Activated CD4-positive, alpha-beta T cell treated with anti-CD3 and anti-CD28 coated beads, Interleukin-2, amount 50 U/mL, for 48 hours (primary cell): ENCODE measurements at regions not wholly inside any gene's neighbourhood (a gene's known extent, or its start where the extent isn't known, plus 50 kb on each side); places are given as distances from the start of the nearest gene placed in this dataset.
"Not testable (repeated sequence)": the region's sequence is repeated elsewhere in the genome, so short reads cannot be mapped to it uniquely, and the experiment has no call there.

Experiments
- DNase-seq, 2 experiments: peaks; one replicate each; pipeline ENCODE4 v3.0.0-alpha.2; 2020

DNA sequence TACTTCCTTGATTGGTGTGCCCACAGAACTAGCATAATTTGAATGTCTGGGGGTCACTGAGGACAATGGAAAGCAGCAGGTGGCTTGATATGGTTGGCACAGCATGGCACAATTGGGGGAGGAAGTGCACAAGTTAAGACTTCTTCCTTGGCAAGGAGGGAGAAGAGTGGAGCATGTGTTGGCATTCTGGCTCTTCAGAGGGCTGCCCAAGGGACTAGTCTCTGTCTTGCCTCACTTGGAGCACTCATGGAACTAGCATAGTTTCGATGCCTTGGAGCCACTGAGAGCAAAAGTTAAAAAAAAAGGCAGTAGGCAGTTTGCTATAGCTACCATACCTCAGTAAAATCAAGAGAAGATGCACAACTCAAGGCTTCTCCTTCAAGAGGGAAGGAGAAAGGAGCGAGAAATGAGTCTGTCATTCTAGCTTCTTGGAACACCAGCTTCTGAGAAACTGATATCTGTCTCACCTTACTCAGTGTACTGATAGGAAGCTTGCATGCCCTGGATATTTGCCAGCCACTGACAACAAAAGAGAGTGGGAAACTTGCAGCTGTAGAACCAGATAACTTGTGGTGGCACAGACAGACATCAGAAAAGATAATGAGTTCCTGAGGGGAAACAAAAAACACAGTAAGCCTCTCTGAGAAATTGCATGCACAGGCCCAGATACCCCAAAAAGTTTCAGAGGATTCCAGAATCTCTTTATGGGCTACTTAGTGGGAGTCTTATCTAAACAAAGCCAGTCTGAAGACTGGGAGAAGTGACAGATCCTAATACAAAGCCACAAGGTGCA, 207.5 kb upstream of the SAMSN1 start:
- no peak for DNase-seq

DNA sequence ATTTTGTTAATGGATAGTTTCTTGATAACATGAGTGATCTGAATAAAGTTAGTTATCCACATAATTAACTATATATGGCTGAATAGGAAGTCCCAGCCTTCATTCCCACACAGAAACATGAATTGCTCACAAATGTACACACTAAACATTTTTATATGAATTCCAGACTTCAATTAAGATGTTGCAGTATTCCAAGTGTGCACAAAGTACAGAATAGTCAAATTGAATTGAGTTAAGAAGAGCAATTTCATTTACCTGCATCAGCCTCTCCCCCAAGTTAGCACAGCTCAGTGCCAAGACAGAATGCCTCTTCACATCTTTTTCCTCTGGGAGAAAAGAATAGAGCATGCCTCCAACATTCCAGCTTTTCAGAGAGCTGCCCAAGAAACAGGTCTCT, 207.0 kb upstream of the SAMSN1 start:
- DNase-seq: no peak

DNA sequence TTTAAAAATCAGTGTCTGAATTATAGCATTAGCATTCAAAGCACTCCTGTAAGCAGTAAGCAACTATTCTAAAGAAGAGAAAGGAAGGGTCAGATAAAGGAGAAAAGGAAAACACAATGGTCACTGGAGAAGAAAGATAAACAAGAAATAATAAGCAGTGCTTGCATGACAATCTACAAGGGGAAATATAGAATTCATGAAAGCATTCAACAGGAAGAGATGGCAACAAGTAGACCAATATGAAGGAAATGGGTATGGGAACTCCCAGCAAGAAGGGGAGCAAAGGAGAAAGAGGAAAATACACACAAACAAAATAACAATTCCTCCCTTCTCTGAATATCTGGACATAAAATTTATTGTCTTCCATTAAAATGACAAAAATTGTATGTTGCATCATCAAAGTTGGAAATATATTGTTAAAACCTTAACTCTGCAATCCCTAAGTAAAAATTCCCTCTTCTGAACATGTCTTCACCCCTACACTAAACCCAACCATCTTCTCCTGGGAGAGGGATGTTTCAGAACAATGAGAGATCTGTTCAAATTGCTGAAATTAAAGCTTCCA, 206.3 kb upstream of the SAMSN1 start:
- no peak for DNase-seq

DNA sequence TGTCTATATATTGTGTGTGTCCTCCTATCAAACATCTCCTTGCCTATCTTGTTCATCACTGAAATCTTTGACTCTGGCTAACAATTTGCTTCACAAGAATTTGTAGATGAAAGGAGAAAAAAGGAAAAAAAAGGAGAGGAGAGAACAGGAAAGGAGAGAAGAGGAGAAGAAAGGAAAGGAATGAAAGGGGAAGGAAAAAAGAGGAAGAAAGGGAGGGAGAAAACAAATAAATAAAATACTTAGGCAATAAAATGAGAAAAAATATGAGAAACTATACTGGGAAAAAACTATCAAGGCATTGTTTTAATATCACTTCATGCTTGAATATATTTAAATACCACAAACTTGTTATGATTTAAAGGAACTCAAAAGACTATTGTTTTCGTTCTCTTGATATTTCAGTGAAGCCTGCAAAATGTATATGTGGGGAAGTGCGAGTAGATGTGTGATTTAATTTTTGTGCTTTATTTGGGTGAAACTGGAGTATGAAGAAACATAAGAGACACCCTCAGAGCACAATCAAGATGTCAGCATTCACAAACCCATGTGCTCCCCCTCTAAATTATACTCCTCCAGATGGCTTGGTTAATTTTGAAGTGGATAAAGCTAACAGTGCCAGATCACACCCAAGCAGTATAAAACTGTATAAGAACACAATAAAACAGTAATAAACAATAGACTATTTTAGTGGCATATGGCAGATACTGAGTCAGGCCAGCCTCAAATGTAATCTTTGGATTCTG, 205.7 kb upstream of the SAMSN1 start:
- no peak for DNase-seq

DNA sequence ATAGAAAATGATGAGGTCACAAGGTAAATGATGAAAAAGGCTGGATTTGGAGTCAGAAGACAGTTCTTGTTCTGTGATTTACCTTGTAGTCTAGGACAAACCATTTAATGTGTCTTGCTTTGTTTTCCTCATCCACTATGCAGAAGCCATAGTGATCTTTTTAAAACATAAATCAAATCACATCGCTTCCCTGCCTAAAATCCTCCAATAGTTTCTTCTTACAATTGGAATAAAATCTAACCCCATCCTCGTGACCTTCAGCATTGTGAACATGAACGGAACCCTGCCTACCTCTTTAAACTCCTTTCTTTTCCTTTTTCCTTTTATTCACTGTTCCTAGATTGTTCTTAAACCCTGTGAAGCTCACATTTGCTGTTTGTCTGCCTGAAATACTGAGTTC, 204.9 kb upstream of the SAMSN1 start:
- no peak for DNase-seq

DNA sequence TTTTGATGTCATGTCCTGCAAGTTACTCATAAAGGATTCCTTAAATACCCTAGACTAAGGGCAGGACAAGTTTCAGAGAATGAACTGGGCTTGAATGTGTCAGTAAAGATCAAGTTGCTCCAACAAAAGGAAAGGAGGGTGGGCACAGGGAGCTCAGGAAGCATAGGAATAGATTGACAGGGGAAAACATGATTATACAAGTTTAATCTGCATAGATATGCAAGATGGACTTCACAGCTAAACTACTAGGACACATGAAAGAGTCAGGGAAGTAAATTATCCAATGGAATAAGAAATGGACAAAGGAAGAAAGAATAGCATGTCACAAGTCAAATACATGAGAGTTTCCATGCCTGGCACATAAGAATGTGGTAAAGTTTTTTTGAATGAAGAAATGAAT, 203.9 kb upstream of the SAMSN1 start:
- no peak for DNase-seq

DNA sequence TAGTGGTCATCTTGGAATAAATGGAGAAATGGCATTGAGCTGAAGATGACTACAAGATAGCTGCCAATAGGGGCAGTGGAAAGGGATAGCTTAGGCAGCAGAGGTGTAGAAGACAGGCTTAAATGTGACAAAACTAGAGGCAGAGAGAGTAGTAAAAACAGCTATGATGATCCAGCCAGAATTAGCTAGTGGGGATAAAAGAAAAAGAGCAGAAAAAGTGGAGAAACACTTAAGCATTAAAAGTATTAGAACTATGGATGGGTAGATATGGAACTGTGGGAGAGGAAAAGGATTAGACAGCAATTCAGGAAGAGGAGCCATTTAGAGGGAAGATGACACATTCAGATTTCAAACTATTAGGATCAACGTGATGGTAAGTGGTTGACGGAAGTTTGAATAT, 202.5 kb upstream of the SAMSN1 start:
- DNase-seq: no peak

DNA sequence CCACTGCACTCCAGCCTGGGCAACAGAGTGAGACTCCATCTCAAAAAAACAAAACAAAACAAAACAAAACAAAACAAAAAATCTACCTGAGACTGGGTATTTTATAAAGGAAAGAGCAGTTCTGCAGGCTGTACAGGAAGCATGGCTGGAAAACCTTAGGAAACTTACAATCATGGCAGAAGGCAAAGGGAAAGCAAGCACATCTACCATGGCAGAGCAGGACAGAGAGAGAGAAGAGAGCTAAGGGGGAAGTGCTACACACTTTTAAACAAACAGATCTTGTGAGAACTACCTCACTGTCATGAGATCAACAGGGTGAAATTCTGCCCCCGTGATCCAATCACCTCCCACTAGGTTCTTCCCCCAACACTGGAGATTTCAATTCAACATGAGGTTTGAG, 198.3 kb upstream of the SAMSN1 start:
- DNase-seq: no peak

DNA sequence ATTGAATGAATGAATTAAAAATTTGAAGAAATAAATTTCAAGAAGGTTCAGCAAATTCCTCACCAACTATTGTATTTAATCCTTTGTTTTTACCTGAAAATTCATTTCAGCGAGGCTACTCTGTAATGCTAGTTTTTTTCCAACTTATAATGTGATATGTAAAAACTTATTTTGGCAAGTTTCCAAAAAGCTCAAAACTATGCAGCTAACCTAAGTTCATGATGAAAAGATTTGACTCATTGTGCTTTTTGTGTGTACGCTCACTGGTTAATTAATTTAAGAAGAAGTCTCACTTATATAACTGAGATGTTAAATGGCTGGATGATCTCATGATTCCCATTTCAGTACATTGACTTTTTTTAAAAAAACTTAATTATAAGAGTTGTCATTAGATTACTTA, 196.0 kb upstream of the SAMSN1 start:
- no peak for DNase-seq

DNA sequence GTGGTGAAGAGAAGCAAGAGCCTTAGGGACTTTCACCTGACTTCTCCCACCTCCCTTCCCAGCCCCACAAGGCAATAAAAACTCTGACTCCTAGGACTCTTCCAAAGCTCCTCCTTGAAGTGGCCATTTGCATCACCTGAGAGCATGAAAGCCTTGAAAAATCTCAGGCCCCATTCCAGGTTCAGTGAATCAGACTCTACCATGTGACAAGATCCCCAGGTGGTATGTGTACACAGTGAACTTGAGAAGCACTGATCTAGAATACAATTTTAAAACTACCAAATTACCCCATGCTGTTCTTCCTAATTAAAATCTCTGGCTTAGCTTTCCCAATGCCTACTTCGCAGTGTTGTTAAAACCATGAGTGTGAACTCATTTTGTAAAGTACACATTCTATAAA, 195.1 kb upstream of the SAMSN1 start:
- DNase-seq: no peak

DNA sequence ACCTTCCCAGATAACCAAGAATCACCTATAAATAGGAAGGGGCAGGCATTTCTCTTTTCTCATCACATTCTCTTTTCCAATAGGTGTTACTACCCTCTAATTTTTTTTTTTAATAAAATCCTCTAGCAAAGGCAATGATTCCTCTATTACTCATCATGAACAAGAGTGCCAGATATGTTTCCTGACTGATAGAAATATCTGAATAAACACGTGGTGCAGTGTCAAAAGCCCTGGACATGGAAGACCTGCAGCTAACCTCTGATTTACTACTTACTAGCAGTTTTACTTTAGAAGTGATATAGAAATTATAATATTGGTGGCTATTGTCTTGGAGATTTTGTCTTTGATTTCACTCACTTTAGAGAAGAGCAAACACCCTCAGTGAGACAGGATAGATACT, 194.6 kb upstream of the SAMSN1 start:
- DNase-seq: no peak

DNA sequence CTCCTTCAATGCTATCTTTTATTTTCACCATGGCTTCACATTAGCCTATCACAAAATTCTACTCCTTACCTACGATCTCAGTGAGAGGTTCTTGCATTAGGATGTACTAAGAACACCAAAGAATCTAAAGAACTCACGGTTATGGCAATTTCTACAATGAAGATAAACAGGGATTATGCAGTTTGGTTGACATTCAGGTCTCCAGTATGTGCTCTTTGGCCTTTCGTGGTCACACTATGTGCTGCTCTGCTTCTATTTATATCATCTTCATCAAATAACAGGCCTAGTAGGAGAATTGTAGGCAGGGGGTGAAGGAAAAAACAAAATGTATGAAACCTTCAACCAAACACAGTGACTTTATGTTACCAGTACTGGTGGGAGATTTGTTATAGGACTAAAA, 194.0 kb upstream of the SAMSN1 start:
- DNase-seq: no peak

DNA sequence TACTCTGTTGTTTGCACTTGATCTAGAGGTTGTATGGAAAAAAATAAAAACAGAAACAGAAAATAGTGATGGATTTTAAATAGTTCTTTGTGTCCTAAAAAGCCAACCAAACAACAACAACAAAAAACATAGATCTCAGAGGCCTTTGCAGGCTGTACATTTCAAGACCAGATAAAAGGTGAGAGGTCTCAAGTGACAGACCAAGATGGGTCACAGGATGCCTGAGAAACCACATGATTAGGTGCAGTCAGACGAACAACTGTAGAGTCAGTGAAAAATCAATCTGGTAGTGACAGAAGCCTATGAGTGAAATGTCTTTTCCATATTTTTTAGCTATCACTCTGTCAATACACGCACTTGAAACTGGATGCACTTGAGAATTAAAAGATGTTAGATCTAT, 193.5 kb upstream of the SAMSN1 start:
- DNase-seq: no peak

DNA sequence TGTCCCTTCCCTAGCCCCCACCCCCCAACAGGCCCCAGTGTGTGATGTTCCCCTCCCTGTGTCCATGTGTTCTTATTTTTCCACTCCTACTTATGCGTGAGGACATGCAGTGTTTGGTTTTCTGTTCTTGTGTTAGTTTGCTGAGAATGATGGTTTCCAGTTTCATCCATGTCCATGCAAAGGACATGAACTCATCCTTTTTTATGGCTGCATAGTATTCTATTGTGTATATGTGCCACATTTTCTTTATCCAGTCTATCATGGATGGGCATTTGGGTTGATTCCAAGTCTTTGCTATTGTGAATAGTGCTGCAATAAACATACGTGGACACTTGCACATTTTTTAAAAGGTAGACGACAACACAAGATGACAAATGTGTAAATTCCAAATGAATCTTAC, 192.5 kb upstream of the SAMSN1 start:
- DNase-seq: not testable (repeated sequence)

DNA sequence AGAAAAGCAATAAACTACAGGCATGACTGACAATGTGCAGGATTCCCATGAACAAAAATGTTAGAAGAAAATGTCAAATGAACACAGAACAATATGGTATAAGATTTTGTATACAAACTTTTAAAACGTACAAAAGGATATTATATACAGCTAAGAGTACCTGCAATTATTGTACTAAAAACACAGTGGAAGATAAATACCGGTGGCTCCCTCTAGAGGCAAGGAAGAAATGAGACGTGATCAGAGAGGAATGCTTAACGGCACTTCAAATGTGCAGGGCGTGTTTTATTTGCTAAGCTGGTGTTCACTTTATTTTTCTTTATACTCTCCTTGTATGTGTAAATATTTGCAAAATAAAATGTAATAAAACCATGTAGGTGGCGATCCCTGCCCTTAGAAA, 191.8 kb upstream of the SAMSN1 start:
- DNase-seq: peak in 1 of 2 experiments; percentile 31

DNA sequence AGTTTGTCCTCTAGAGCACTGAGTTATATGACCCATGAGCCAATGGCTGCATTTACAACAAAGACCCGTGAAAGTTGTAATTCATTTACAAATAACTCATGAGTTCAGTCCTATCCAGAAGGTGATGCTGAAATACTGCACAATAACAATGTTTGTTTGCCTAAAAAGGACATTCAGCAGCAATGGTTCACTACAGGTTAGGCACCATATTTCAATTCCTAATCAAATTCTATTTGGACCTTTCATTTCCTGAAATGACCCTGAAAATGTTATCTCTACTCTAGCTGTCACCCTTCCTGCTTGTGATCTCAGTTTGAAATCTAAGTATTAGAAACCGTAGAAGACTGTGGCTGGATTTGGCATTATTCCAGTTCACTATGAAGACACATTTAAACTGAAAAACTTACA, 191.2 kb upstream of the SAMSN1 start:
- DNase-seq: no peak

DNA sequence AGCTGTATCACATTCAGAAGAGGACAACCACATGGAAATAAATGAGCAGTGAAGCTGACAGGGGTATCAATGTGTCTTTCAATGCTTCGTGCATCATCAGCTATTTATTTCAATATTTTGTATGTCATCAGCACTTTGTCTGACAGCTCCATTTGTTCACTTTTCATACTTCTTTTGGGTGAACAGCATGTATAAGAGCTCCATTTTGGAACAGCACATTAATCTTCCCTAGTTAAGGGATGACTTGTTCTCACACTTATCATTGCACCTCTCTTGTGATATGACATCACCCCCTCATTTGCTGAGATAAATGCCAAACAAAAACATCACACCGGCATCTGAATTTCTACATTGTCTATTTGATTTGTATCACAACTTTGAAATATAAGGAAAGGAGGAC, 190.6 kb upstream of the SAMSN1 start:
- DNase-seq: no peak

DNA sequence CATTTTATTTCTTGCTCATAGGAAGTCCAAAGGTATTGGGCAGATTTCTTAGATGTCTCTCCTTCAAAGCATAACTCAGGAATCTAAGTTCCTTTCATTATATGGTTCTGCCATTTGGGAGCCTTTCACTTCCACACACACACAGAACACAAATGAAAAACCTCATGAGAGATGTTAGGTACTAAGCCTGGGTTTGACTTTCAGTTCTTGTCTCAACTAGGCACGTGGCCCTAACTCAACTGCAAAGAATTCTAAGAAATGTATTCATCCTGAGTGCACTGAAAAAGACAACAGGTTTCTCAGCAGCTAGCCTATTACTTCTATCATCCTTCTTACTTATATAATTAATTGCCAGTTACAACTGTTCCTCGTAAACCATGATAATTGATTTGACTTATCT, 190.0 kb upstream of the SAMSN1 start:
- DNase-seq: no peak

DNA sequence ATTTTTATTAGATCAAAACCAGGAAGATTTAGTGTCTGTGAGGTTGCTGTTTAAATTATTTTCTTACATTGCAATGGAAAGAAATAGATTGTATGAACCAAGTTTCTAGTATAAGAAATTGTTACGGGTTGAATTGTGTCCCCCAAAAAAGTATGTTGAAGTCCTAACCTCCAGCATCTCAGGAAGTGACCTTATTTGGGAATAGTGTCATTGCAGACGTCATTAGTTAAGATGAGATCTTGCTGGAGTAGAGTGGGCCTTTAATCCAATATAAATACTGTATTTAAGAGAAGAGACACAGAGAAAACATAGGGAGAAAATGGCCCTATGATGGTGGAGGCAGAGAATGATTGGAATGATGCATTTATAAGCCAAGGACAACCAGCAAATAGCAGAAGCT, 188.7 kb upstream of the SAMSN1 start:
- DNase-seq: no peak

DNA sequence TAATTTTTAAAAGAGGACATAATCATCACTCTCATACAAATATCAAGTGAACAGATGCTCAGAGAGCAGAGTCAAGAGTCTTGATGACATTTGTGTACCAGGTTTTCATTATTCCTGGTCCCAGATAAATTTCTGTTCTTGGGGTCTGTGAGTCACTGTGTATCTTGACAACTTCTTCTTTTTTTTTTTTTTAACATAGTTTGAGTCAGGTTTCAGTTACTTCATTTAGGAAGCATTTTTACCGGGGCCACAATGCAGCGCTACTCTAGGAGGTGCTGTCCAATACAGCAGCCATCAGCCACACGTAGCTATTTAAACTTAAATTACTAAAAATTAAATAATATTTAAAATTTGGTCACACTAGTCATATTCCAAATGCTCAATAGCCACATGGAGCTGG, 188.1 kb upstream of the SAMSN1 start:
- peak; percentile 6 to 23 for DNase-seq

DNA sequence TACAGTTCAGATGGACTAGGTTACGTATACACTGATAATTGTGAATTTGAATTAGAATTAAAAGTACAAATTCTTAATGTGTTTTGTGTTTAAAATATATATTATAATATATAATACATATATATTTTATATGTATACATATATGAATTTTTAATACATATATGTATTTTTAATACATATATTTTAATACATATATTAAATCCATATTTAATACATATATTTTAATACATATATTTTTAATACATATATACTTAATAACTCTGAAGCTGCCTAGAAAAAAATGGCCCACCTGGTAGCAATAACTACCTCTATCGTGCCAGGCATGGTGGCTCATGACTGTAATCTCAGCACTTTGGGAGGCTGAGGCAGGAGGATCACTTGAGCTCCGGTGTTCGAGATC, 179.1 kb upstream of the SAMSN1 start:
- DNase-seq: no peak

DNA sequence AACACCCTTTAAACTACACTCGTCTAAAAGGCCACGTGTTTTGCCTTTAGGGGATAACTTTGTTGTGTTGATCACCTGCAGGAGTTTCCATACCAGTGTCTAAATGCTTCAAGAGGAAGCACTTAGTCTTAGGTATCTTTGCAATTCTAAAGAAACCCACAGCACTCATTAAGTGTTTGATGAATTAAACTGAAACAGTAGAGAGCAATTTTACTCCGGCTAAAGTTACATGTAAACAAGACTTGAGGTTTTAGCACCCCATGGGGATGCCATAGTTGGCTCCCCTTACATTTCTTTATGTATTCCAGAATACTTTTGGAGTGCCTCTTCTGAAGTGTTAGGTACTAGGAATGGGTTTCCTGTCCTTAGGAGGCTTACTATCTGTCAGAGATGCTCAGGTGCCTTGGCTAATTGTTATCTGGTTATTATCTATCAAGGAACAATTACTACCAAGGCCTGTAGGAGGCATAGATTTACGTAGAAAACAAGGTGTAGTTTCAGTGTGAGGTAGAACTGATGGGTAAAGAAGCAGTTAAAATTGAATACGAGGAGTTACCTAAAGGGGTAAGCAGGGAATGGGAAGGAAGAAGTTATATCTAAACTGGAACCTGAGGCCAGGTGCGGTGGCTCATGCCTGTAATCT, 176.8 kb upstream of the SAMSN1 start:
- DNase-seq: no peak

DNA sequence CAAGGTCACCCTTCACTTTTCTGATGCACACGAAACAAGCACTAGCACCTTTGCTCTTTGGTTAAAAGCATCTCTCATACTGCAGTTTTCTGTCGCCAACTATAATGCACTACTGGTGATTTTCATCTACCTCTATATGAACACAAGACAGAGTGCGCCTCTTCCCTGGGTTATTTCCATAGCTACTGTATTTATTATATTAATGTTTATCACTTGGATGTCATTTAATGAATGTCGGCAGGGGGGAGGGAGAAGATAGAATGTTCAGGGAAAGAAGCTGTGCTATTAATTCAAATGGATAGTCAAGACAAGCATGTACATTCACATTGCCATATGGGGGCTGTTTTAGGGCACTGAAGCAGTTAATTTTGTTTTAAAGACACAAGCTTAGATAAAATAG, 174.1 kb upstream of the SAMSN1 start:
- no peak for DNase-seq

DNA sequence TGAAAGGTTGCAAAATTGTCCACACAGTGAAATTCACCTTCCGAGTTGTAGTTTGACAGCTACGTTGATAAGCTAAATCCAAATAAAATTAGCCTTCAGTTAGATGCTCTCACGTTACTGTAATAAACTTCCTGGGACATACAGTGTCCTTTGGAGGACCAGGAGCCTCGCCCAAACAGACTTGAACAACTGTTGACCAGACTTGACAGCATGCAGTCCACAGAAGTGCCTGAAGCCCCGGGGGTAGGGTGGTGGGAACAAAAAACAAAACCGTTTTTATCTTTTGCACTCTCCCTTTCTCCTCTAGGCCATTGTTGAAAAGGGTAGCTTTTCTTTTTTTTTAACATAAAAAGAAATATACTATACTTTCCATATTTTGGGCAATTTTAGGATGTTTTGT, 172.8 kb upstream of the SAMSN1 start:
- DNase-seq: no peak
